ENCODE measurements at regions not wholly inside any gene's neighbourhood (a gene's known extent, or its start where the extent isn't known, plus 50 kb on each side); places are given as distances from the start of the nearest gene placed in this dataset.

GRCh38 chr3:177777699-177778098 is 580.4 kb upstream of the TBL1XR1 start:
- TF ChIP-seq CTCF (IDR thresholded peaks at IDR 0.05) (peak; percentile 60 to 61), POLR2AphosphoS5 (IDR thresholded peaks at IDR 0.05) (no peak), EP300 (IDR thresholded peaks at IDR 0.05) (no peak), POLR2A (IDR thresholded peaks at IDR 0.05) (no peak)
